HG02885 (cell line): ENCODE measurements at regions not wholly inside any gene's neighbourhood (a gene's known extent, or its start where the extent isn't known, plus 50 kb on each side); places are given as distances from the start of the nearest gene placed in this dataset.

ENCODE experiments used
- ATAC-seq: cut with Tn5 transposase; IDR thresholded peaks from one replicate; pipeline ENCODE4 v1.9.1; 2021; ENCODE audit warnings: mild to moderate bottlenecking; ENCODE audit not compliant: unreplicated experiment, poor library complexity

DNA sequence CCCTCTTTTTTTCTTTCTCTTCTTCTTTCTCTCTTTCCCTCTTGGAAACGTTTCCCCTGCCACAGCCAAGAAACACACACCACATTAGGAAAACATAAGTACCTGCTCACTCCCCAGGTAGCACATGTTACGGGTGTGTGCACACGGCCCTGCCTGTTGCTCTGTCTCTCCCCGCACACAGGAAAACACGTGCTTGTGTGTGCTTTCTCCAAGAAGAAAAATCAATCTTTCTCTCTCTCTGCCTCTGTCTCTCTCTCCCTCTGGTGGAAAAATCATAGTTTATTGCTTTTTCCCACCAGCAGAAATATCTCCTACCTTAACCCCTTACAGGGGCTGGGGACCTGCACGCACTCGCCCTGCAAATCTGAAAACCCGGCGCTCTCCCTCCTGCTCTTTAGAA lies 102.3 kb downstream of the EDN3 start:
- ATAC-seq: no peak

DNA sequence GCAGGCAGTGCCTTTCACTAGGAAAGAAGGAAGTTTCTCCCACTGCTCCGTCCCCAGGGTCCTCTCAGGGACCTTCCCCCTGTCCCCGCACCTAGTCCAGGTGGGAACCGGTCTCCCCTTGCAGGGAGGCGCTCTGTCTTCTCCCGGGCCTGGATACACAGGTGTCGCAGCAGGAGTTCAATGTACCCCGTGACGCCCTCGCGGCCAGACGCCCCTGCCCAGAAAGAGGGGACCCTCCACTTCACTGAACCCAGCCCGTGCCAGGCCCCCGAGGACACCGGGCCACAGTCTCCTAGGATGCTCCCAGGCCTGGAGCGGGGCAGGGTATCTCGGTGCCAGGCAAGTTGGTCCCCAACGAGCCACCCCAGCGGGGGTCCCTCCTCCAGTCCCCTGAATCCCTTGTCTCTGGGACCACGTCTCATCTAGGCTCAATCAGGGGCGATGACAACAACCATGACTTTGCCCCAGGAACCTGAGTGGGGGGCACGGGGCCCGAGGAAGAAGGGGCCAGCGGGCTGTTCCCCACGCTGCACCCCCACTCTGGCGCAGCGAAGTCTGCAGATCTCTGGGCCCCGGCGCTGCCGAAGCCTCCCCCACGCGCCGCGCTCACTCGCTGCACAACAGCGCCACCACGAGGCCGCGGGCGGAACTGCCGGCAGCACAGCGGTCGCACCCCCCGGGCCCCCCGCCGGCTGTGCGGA lies 103.0 kb downstream of the EDN3 start:
- ATAC-seq: no peak

DNA sequence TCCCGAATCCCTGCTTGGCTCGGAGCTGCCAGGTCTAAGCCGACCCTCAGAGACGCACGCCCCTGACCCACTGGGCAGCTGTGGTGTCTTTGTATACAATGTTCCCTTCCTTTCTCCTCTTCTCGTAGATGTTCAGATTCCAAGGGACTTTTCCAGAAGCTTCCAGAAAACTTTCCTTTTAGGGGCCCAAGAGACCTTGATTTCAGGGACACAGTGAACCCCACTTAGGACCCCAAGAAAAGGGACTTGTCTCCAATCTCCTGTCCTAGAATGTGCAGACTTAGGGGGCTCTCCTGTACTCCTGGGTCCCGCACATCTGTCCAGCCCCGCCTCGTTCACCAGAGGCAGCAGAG lies 103.5 kb downstream of the EDN3 start:
- ATAC-seq: no peak

GRCh38 chr20:59404749-59405148 lies 104.3 kb downstream of the EDN3 start:
- ATAC-seq: no peak

DNA sequence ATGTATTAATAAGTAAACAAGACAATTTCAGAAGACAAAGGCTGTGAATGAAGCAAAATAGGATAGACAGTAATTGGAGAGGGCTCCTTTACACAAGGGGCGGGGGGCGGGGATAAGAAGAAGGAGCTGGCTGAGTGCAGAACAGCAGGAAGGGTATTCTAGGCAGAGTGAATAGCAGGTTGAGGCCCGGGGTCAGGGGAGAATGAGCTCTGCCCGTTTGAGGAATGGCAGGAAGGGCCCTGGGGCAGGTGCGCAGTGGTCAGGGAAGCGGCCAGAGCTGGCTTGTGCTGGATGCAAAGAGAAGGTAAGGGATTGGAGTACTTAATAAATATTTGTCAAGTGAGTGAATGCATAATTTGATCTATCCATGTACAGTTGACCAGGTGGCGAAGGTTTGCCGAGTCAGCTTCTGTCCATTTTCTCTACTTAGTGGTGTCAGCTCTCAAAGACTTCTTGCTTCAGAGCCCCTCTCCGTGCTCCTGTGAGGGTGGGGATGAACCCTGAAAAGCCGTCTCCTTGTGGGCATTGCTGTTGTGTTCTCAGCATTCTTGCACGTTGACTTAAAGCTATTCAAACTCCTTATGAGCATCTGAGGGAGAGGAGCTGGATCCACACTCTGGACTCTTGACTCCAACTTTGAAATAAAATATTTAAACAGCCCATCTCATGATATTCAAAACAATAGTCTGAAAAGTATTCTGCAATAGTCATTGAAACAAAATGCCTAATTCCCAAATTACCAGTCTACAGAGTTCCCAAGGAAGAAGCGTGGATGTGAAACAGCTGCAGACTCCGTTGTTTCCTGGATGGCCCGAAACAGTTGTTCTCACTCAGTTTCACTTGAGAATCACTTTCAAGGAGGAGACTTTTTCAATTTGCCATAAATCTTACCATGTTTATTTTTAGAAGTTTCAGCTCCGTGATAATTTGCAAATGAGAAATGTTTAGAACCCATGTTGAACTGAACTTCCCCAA lies 105.1 kb downstream of the EDN3 start:
- ATAC-seq: no peak

DNA sequence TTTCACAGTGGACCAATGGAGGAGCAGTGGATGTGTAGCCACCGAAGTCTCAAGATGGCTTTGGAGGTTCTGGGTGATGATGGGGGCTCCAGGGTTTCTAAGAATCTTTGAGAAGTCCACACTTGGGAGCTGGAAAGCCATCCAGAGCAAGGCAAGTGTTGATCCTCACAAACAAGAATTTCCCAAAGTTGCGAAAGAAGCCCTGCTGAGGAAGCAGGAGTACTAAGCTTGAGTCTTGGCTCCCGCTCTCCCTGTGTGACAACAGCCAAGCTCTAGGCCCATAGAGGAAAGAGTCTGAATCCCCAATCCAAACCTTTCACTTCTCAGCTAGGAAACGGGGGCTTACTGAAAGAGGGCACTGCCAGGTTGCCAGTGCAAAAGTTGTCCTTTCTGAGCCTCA lies 106.0 kb downstream of the EDN3 start:
- no peak for ATAC-seq

DNA sequence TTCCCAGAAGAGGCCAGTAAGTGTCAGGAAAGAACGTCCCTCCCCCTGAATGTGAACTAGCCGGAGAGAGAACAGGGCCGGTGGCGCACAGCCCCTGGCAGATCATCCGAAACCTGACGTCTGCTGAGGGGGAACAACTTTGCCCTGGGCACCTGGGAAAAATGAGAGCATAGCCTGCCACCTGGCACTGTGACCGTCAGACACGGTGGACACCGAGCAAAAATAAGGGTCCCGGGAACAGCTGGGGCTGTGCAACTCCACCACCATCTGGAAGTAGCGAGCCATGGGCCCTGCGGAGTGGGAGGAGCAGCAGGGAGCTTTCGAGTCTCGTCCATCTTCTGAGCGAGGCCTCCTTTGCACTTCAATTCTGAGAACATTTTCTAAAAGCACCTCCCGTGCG lies 110.8 kb downstream of the EDN3 start:
- no peak for ATAC-seq

DNA sequence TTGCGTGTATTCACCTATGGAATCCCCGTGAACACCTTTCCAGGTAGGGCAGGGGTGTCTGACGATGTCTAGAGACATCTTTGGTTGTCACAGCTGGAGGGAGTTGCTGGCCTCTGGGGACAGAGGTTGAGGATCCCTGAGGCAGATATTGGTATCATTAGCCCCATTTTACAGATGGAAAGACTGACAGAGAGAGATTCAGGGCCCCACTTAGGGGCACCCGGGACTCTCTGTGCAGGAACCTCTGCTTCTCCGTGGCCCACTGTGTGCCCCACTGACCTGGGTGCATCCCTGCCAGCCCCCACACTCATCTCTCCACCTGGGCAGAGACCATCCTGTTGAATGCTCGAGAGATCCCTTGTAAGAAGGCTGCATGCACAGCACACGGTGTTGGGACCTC lies 111.2 kb downstream of the EDN3 start:
- no peak for ATAC-seq

- no peak for ATAC-seq
These were observed 111.8 kb downstream of the EDN3 start for GRCh38 chr20:59412181-59412580.

- ATAC-seq: no peak
These were observed 112.5 kb downstream of the EDN3 start for GRCh38 chr20:59412875-59413284.

DNA sequence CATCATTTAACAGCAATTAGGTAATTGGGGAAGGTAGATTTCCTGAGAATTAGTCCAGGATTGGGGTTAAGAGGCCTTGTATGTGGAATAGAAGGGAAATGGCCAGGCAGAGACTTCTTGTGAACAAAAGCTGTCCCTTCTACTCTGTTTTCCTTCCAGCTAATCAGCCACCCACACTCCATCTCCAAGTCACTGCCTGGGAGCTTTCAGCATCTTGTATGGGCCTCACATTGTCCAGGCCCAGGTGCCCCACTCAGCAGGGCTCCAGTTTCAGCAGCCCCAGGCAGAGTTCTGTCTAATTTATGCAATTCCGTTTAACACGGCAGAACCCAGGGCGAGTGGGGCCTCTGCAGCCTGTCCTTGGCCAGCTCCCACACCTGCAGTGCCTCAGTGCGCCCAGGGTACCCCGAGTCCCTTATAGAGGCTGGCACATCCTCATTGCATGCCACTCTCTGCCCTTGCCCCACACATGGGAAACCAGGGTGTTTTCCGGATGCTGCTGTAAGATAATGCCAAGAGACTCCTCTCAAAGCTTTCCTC lies 113.0 kb downstream of the EDN3 start:
- no peak for ATAC-seq

DNA sequence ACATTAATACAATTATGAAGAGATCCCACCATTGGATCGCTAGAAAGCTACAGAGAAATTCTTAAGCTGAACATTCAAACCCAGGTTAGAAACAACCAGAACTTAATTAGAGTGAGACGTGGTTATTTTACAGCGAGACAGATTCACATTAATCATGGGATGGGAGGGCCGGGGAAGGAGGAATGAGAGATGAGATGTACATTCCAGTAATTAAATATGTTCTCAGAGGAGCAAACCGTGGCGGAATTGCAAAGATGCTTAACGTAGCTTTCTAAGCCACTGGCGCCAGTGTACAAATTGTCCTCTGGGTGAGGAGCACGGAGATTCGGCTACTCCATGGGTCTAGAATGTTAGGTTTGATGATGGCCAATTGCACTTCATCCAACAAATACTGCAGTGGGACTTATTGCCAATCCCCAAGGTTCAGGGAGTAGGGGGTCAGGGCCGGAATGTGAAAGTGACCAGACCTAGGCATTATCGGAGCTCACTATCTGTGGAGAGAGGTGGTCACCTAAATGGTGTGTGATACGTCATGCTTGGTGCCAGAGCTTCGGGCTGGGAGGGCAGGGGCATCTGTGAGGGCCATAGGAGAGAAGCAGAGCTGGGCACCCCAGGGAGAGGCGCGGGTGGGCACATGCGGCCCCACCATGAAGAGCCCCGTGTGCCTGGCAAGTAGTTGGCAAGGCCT lies 114.7 kb downstream of the EDN3 start:
- no peak for ATAC-seq

GRCh38 chr20:59416916-59417315 lies 116.5 kb downstream of the EDN3 start:
- no peak for ATAC-seq

DNA sequence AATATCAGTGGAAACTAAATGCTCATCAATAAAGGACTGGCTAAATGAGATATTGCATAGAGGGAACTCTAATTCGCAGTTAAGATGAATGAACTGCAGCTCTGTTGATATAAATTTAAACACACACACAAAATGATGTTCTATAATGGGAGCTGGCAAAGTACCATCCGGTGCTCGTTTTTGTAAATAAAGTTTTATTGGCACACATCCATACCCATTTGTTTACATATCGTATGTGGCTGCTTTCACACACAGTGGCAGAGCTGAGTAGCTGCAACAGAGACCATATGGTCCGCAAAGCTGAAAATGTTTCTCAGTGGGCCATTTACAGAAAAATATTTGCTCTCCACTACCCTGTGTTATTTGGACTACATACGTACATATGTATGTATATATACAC lies 120.7 kb downstream of the EDN3 start:
- no peak for ATAC-seq

GRCh38 chr20:59421920-59422637 lies 121.7 kb downstream of the EDN3 start:
- no peak for ATAC-seq

DNA sequence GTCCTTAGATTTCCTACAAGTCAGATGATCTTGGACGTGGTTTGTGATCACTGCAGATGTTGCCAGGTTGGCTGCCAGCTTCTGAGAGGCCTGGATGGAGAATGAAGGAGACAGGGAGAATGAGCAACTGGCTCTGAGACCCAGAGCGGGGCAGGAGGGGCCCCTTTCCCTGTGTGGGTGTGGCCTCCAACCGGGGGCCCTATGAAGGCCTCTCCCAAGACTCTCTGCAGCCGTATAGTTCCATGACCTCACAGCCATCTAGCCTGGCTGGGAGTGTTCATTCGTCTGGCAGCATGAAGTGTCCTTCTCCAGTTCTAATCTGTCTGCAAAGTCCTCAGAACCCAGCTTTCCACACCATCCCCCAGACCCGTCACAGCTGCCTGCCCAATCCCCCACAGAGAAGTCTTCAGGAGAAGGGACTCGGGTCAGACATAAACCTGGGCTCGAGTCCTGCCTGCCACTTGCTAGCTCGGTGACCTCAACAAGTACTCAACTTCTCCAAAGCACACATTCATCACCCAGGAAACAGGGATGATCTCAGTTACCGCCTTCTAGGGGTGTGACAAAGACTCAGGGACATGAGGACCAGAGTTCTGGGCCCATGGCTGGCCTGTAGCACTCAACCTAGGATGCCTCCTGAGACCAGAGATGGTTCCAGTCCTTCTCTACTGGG lies 122.6 kb downstream of the EDN3 start:
- no peak for ATAC-seq

- no peak for ATAC-seq
These were observed 124.6 kb downstream of the EDN3 start for GRCh38 chr20:59424976-59425375.

- no peak for ATAC-seq
These were observed 125.2 kb downstream of the EDN3 start for GRCh38 chr20:59425572-59425971.

GRCh38 chr20:59428006-59428405 lies 127.6 kb downstream of the EDN3 start:
- ATAC-seq: no peak
